Parathyroid adenoma (tissue), 2 donors: ENCODE measurements at regions not wholly inside any gene's neighbourhood (a gene's known extent, or its start where the extent isn't known, plus 50 kb on each side); places are given as distances from the start of the nearest gene placed in this dataset.

ENCODE experiments used
- H2AFZ ChIP-seq: fragments of 300-600 bp; sonication (generic); one replicate; pipeline ENCODE4 v1.7.0; 2017; ENCODE audit warnings: antibody characterized with exemption, mild to moderate bottlenecking
- H3K27ac ChIP-seq: fragments of 300-600 bp; sonication (generic); one replicate; pipeline ENCODE4 v1.7.0; 2017
- H3K27me3 ChIP-seq: fragments of 300-600 bp; sonication (generic); one replicate; pipeline ENCODE4 v1.7.0; 2017; ENCODE audit warnings: low read length; ENCODE audit not compliant: control insufficient read depth, insufficient read depth
- H3K36me3 ChIP-seq: fragments of 300-600 bp; sonication (generic); one replicate; pipeline ENCODE4 v1.7.0; 2017; ENCODE audit warnings: low read length; ENCODE audit not compliant: control insufficient read depth, insufficient read depth
- H3K4me1 ChIP-seq: fragments of 300-600 bp; sonication (generic); one replicate; pipeline ENCODE4 v1.7.0; 2017; ENCODE audit warnings: control low read depth
- H3K4me2 ChIP-seq: fragments of 300-600 bp; sonication (generic); one replicate; pipeline ENCODE4 v1.7.0; 2017; ENCODE audit warnings: low read length
- H3K4me3 ChIP-seq: fragments of 300-600 bp; sonication (generic); one replicate; pipeline ENCODE4 v1.7.0; 2017; ENCODE audit warnings: low read depth, low read length
- H3K79me2 ChIP-seq: fragments of 300-600 bp; sonication (generic); one replicate; pipeline ENCODE4 v1.7.0; 2017; ENCODE audit warnings: control low read depth
- H3K9ac ChIP-seq: fragments of 300-600 bp; sonication (generic); one replicate; pipeline ENCODE4 v1.7.0; 2017; ENCODE audit warnings: mild to moderate bottlenecking
- H3K9me3 ChIP-seq: fragments of 300-600 bp; sonication (generic); one replicate; pipeline ENCODE4 v1.7.0; 2017; ENCODE audit warnings: low read length; ENCODE audit not compliant: control insufficient read depth
- CTCF ChIP-seq: fragments of 300-600 bp; sonication (generic); IDR thresholded peaks from one replicate; pipeline ENCODE4 v1.7.0; 2017; ENCODE audit warnings: antibody characterized with exemption, mild to moderate bottlenecking
- donor health status: primary hyperparathyroidism.

DNA sequence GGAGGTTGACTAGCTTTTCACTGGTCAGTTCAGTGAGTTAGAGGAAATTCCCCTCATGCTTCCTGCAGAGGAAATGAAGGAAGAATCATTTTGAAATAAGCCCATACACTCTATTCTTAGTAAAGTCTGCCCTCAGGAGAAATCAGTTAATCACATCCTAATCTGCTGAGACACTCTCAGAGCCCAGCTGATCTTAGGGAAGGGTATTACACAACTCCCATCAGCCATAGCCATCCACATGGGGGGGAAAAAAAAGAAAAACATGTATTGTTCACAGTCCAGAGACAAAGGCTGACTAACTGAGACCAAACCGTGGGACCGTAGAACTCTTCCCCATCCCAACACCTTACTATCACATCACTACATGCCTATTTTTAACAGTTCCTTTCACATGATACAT, 722.3 kb downstream of the CDH8 start:
- H3K79me2 ChIP-seq: no peaks in the 10 kb centered on the region
- H2AFZ ChIP-seq: no peak overlapping the region
- H3K4me3 ChIP-seq: no peak overlapping the region
- H3K9ac ChIP-seq: no peak overlapping the region
- H3K4me2 ChIP-seq: no peak overlapping the region
- H3K27me3 ChIP-seq: no peaks in the 10 kb centered on the region
- no peak overlapping the region for H3K27ac ChIP-seq
- no peak for TF ChIP-seq CTCF
- H3K9me3 ChIP-seq: no peaks in the 10 kb centered on the region
- H3K36me3 ChIP-seq: no peaks in the 10 kb centered on the region
- no peaks in the 10 kb centered on the region for H3K4me1 ChIP-seq

- no peaks in the 10 kb centered on the region for H3K36me3 ChIP-seq
- TF ChIP-seq CTCF: no peak
- H3K79me2 ChIP-seq: no peaks in the 10 kb centered on the region
- H3K9ac ChIP-seq: no peak overlapping the region
- H3K4me3 ChIP-seq: no peak overlapping the region
- H3K9me3 ChIP-seq: no peaks in the 10 kb centered on the region
- no peak overlapping the region for H2AFZ ChIP-seq
- H3K4me1 ChIP-seq: no peaks in the 10 kb centered on the region
- H3K27ac ChIP-seq: no peak overlapping the region
- no peak overlapping the region for H3K4me2 ChIP-seq
- H3K27me3 ChIP-seq: no peaks in the 10 kb centered on the region
These were observed 726.9 kb downstream of the CDH8 start for GRCh38 chr16:61309386-61309785.

DNA sequence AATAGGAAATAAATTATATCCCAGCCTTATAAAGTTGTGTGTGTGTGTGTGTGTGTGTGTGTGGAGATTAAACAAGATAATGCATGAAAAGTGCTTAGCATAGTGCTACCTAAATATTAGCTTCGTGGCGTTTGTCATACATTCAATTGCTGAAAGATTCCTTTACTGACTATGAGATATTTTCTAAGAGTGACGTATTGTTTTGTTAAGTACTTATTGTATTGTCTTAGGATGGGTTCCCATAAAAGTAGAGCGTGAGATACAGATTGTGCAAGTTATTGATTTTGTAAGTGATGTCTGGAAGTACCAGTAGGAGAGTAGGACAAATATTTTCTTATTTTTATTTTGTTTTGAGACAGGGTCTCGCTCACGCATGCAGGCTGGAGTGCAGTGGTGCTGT, 730.0 kb downstream of the CDH8 start:
- H3K27me3 ChIP-seq: no peaks in the 10 kb centered on the region
- no peak overlapping the region for H3K4me3 ChIP-seq
- TF ChIP-seq CTCF: no peak

GRCh38 chr16:61296814-61297213, 739.4 kb downstream of the CDH8 start:
- Histone ChIP-seq H3K9me3 (no peaks in the 10 kb centered on the region), H3K4me2 (no peak overlapping the region), H2AFZ (no peak overlapping the region), H3K79me2 (no peaks in the 10 kb centered on the region), H3K27ac (no peak overlapping the region), H3K9ac (no peak overlapping the region), H3K27me3 (no peaks in the 10 kb centered on the region), H3K4me3 (no peak overlapping the region), H3K36me3 (no peaks in the 10 kb centered on the region), H3K4me1 (no peaks in the 10 kb centered on the region)
- TF ChIP-seq CTCF: no peak

More for the DNA sequence above, 730.0 kb downstream of the CDH8 start:
- Histone ChIP-seq H3K9me3 (no peaks in the 10 kb centered on the region), H3K4me1 (no peaks in the 10 kb centered on the region), H3K36me3 (no peaks in the 10 kb centered on the region), H3K79me2 (no peaks in the 10 kb centered on the region), H3K9ac (no peak overlapping the region), H3K27ac (no peak overlapping the region), H3K4me2 (no peak overlapping the region), H2AFZ (no peak overlapping the region)

DNA sequence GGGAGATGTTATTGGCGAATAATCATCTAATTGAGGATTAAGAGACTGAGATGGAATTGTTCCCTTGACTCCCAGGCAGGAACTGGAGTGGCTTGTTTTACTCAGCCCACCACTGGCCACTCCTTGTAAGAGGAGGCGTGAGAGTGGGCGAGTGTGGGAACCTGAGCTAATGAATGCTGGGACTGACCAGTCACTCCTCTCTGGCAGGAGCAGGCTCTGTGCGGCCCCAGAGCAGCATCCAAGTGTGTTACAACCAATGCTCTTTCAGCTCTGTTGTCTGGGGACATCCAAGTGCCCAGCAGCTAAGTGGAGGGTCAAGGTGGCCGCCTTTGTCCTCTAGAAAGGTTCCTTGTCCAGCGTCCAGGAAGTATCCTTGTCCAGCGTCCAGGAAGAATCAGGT, 739.9 kb downstream of the CDH8 start:
- H3K9ac ChIP-seq: no peak overlapping the region

More for the DNA sequence above, 739.9 kb downstream of the CDH8 start:
- no peak overlapping the region for H3K27ac ChIP-seq
- H3K4me2 ChIP-seq: no peak overlapping the region
- no peaks in the 10 kb centered on the region for H3K27me3 ChIP-seq
- no peak overlapping the region for H2AFZ ChIP-seq
- H3K4me1 ChIP-seq: no peaks in the 10 kb centered on the region
- no peaks in the 10 kb centered on the region for H3K9me3 ChIP-seq
- H3K4me3 ChIP-seq: no peak overlapping the region
- H3K79me2 ChIP-seq: no peaks in the 10 kb centered on the region
- H3K36me3 ChIP-seq: no peaks in the 10 kb centered on the region
- TF ChIP-seq CTCF: no peak
